Endothelial cell (in vitro differentiated cells): ENCODE measurements at regions not wholly inside any gene's neighbourhood (a gene's known extent, or its start where the extent isn't known, plus 50 kb on each side); places are given as distances from the start of the nearest gene placed in this dataset.

Experiments
- DNase-seq: peaks from one replicate; pipeline ENCODE4 v3.0.0; 2021; ENCODE audit warnings: low spot score
- H3K27ac Mint-ChIP-seq: one replicate; pipeline ENCODE4 v1.8.0; 2021; ENCODE audit warnings: mixed read lengths, inconsistent platforms; ENCODE audit not compliant: unreplicated experiment
- H3K27me3 Mint-ChIP-seq: one replicate; pipeline ENCODE4 v1.8.0; 2021; ENCODE audit warnings: mild to moderate bottlenecking, moderate library complexity, mixed read lengths, inconsistent platforms; ENCODE audit not compliant: unreplicated experiment
- H3K36me3 Mint-ChIP-seq: one replicate; pipeline ENCODE4 v1.8.0; 2021; ENCODE audit warnings: mild to moderate bottlenecking, low read depth, mixed read lengths, inconsistent platforms; ENCODE audit not compliant: unreplicated experiment
- H3K4me1 Mint-ChIP-seq: one replicate; pipeline ENCODE4 v1.8.0; 2021; ENCODE audit warnings: mild to moderate bottlenecking, mixed read lengths, inconsistent platforms; ENCODE audit not compliant: unreplicated experiment
- H3K4me3 Mint-ChIP-seq: one replicate; pipeline ENCODE4 v1.8.0; 2021; ENCODE audit warnings: mild to moderate bottlenecking, mixed read lengths, inconsistent platforms; ENCODE audit not compliant: unreplicated experiment
- H3K9me3 Mint-ChIP-seq: one replicate; pipeline ENCODE4 v1.8.0; 2021; ENCODE audit warnings: mixed read lengths, inconsistent platforms; ENCODE audit not compliant: unreplicated experiment
- CTCF ChIP-seq: fragments of 200-600 bp; sonication (generic); IDR thresholded peaks from one replicate; pipeline ENCODE4 v1.5.0; 2021; ENCODE audit warnings: antibody characterized with exemption; ENCODE audit not compliant: unreplicated experiment

GRCh38 chr2:76678383-76679024 is 843.7 kb downstream of the LRRTM4 start:
- Mint-ChIP-seq H3K27ac (no peak overlapping the region), H3K4me3 (no peak overlapping the region), H3K27me3 (peaks cover 1% of the 10 kb centered on the region), H3K9me3 (no peaks in the 10 kb centered on the region), H3K4me1 (peaks cover 7% of the 10 kb centered on the region), H3K36me3 (no peaks in the 10 kb centered on the region)
- no peak for DNase-seq
- TF ChIP-seq CTCF: no peak

GRCh38 chr2:76675212-76675611 is 847.0 kb downstream of the LRRTM4 start:
- no peak for TF ChIP-seq CTCF
- H3K9me3 Mint-ChIP-seq: no peaks in the 10 kb centered on the region
- no peaks in the 10 kb centered on the region for H3K27me3 Mint-ChIP-seq
- H3K27ac Mint-ChIP-seq: no peak overlapping the region
- no peak overlapping the region for H3K4me3 Mint-ChIP-seq
- DNase-seq: no peak
- H3K4me1 Mint-ChIP-seq: peaks cover 7% of the 10 kb centered on the region
- no peaks in the 10 kb centered on the region for H3K36me3 Mint-ChIP-seq

GRCh38 chr2:76672798-76673197 is 849.4 kb downstream of the LRRTM4 start:
- no peak for DNase-seq
- no peaks in the 10 kb centered on the region for H3K36me3 Mint-ChIP-seq
- no peak overlapping the region for H3K4me3 Mint-ChIP-seq
- no peaks in the 10 kb centered on the region for H3K27me3 Mint-ChIP-seq
- H3K27ac Mint-ChIP-seq: no peak overlapping the region
- H3K9me3 Mint-ChIP-seq: no peaks in the 10 kb centered on the region
- no peaks in the 10 kb centered on the region for H3K4me1 Mint-ChIP-seq
- TF ChIP-seq CTCF: no peak

GRCh38 chr2:76669966-76670465 is 852.2 kb downstream of the LRRTM4 start:
- no peak overlapping the region for H3K27ac Mint-ChIP-seq
- H3K9me3 Mint-ChIP-seq: no peaks in the 10 kb centered on the region
- TF ChIP-seq CTCF: no peak
- no peaks in the 10 kb centered on the region for H3K4me1 Mint-ChIP-seq
- no peaks in the 10 kb centered on the region for H3K27me3 Mint-ChIP-seq
- no peaks in the 10 kb centered on the region for H3K36me3 Mint-ChIP-seq
- no peak for DNase-seq
- H3K4me3 Mint-ChIP-seq: no peak overlapping the region

GRCh38 chr2:76668279-76668678 is 853.9 kb downstream of the LRRTM4 start:
- no peaks in the 10 kb centered on the region for H3K36me3 Mint-ChIP-seq
- H3K27me3 Mint-ChIP-seq: no peaks in the 10 kb centered on the region
- H3K27ac Mint-ChIP-seq: no peak overlapping the region
- DNase-seq: no peak
- no peak for TF ChIP-seq CTCF
- no peaks in the 10 kb centered on the region for H3K4me1 Mint-ChIP-seq
- H3K4me3 Mint-ChIP-seq: no peak overlapping the region
- no peaks in the 10 kb centered on the region for H3K9me3 Mint-ChIP-seq
